Right atrium auricular region (tissue), 2 donors: ENCODE measurements at regions not wholly inside any gene's neighbourhood (a gene's known extent, or its start where the extent isn't known, plus 50 kb on each side); places are given as distances from the start of the nearest gene placed in this dataset.
"Not testable (repeated sequence)": the region's sequence is repeated elsewhere in the genome, so short reads cannot be mapped to it uniquely, and the experiment has no call there.

Experiments used
- DNase-seq: peaks from one replicate; pipeline ENCODE4 v3.0.0-alpha.2; 2019; ENCODE audit warnings: low spot score
- H3K27ac ChIP-seq, 2 donors: fragments of 200-600 bp; sonication (generic); 1 replicate in 1 of 2; 2 replicates in 1 of 2; pipeline ENCODE4 v1.5.1; 2016 to 2019
- H3K27me3 ChIP-seq, 2 donors: fragments of 200-600 bp; sonication (generic); one replicate each; pipeline versions ENCODE4 v1.5.1 to v1.6.0; 2017 to 2019
- H3K36me3 ChIP-seq: fragments of 200-600 bp; sonication (generic); one replicate; pipeline ENCODE4 v1.5.1; 2016
- H3K4me1 ChIP-seq, 2 donors: fragments of 200-600 bp; sonication (generic); one replicate each; pipeline versions ENCODE4 v1.5.1 to v1.6.0; 2017 to 2019
- H3K4me3 ChIP-seq, 2 donors: fragments of 200-600 bp; sonication (generic); 1 replicate in 1 of 2; 2 replicates in 1 of 2; pipeline ENCODE4 v1.5.1; 2017 to 2019; ENCODE audit warnings: mild to moderate bottlenecking in 1 of 2, moderate library complexity in 1 of 2
- H3K9me3 ChIP-seq, 2 donors: fragments of 200-600 bp; sonication (generic); one replicate each; pipeline ENCODE4 v1.5.1; 2019
- TF ChIP-seq, protein P1 (sequence below), 2 donors: fragments of 200-600 bp; sonication (generic); IDR thresholded peaks; one replicate each; pipeline ENCODE4 v1.5.1; 2019; ENCODE audit warnings: antibody characterized with exemption in 2 of 2

DNA sequence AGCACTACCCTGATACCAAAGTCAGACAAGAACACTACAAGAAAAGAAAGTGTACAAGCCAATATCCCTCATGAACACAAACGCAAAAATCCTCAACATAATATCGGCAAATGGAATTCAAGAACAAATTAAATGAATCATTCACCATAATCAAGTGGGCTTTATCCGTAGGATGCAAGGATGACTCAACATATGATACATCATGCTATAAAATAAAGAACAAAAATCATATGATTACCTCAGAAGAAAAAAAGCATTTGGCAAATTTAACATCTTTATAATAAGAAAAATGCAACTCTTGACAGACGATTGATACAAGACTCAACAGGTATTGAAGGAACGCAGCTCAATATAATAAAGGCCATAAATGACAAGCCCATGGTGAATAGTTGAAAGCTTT is 843.9 kb downstream of the FRK start:
- no peak for DNase-seq
- no peaks in the 10 kb centered on the region for H3K9me3 ChIP-seq
- H3K4me1 ChIP-seq, result no peaks in the 10 kb centered on the region
- H3K27me3 ChIP-seq, result no peaks in the 10 kb centered on the region
- no peak overlapping the region for H3K27ac ChIP-seq
- TF ChIP-seq, protein P1, sequence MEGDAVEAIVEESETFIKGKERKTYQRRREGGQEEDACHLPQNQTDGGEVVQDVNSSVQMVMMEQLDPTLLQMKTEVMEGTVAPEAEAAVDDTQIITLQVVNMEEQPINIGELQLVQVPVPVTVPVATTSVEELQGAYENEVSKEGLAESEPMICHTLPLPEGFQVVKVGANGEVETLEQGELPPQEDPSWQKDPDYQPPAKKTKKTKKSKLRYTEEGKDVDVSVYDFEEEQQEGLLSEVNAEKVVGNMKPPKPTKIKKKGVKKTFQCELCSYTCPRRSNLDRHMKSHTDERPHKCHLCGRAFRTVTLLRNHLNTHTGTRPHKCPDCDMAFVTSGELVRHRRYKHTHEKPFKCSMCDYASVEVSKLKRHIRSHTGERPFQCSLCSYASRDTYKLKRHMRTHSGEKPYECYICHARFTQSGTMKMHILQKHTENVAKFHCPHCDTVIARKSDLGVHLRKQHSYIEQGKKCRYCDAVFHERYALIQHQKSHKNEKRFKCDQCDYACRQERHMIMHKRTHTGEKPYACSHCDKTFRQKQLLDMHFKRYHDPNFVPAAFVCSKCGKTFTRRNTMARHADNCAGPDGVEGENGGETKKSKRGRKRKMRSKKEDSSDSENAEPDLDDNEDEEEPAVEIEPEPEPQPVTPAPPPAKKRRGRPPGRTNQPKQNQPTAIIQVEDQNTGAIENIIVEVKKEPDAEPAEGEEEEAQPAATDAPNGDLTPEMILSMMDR (IDR thresholded peaks at IDR 0.05), result no peak
- no peak overlapping the region for H3K4me3 ChIP-seq
- no peaks in the 10 kb centered on the region for H3K36me3 ChIP-seq

DNA sequence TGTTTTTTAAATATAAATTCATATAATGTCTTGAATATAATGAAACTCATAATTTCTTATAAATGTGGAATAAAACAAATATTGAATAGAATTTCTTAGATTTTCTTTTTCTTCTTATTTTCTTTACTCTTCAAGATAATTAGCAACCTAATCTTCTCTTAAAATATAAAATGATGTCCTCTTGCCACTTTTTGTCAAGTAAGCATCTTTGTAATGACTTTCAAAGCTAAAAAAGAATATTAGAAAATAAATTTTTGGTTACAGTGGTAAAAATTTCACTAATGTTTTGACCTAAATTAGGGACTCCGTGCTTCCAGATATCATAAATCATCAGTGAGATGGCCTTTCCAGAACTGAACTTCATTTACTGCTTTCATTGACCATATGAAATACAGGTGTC is 846.4 kb downstream of the FRK start:
- Histone ChIP-seq H3K4me1 (no peaks in the 10 kb centered on the region), H3K9me3 (no peaks in the 10 kb centered on the region), H3K27me3 (no peaks in the 10 kb centered on the region), H3K4me3 (no peak overlapping the region), H3K27ac (no peak overlapping the region), H3K36me3 (no peaks in the 10 kb centered on the region)
- TF ChIP-seq, protein P1 (IDR thresholded peaks at IDR 0.05), result no peak
- DNase-seq, result no peak

DNA sequence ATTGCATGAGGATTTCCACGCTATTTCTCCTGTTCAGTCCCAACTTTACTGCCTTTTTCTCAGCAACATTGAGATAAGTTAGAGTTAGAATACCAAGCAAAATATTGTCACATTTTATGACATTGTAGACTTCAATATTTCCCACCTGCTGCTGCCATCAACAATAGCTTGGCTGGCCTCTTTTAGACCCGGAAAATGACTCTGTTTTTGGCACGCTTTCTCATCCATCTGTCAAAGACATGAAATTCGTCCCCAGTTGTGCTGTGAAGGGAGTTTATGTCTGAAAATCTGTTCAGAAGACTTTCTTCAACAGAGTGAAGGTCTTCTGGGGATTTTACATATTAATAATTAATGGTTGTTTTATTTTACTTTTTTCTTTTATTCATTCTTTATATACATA is 857.3 kb downstream of the FRK start:
- H3K27ac ChIP-seq, result no peak overlapping the region
- H3K27me3 ChIP-seq, result no peaks in the 10 kb centered on the region
- TF ChIP-seq, protein P1 (IDR thresholded peaks at IDR 0.05), result no peak
- no peaks in the 10 kb centered on the region for H3K9me3 ChIP-seq
- H3K4me3 ChIP-seq, result no peak overlapping the region
- no peaks in the 10 kb centered on the region for H3K36me3 ChIP-seq
- no peak for DNase-seq
- H3K4me1 ChIP-seq, result no peaks in the 10 kb centered on the region

DNA sequence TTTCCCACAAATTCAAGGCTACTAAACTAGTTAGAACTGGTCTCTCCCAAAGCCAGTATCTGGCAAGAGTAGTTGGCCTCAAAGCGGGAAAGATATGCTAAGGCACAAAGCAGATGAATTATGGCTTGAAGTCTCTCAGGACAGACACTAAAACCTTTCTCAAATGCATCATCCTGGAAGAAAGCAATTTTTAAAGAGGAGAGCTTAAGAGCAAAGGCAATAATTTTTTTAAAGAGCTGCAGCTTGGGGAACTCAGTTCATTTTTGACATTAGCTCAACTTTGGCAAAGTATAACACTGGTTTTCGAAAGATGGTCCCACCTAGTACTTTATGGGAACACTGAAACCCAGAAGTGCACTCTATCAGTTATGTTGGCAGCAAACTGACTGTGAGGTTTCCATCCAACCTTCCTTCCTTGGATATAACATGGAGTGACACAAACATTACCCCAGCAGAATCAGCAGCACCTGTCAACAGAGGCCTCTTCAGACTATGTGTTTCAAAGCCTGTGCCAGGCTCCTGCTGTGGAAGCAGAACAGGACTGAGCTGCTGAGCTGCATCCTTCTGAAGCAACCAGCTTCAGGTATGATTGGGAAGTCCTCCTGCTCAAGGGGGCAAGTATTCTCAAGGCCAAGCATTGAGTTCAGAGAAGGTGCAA is 852.3 kb upstream of the HS3ST5 start:
- H3K9me3 ChIP-seq, result no peaks in the 10 kb centered on the region
- TF ChIP-seq, protein P1 (IDR thresholded peaks at IDR 0.05), result no peak
- DNase-seq, result no peak

DNA sequence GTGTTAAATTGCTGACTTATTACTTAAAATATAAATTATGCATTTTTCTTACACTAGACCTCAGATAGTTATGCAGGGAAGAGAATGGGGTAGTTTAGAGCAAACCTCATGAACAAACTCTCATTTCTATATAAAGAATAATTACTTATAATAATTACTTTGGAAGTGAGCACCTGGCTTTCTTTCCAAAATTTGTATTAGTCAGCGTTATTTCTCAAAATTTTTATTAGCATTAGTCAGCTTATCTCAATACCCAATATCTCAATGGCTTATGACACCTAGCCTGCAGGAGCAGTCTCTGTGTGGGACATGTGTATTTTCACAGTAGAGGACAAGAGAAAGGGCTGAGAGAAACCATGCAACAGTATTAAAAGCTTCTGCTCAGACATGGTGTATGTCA is 849.2 kb upstream of the HS3ST5 start:
- Histone ChIP-seq H3K4me3 (no peak overlapping the region), H3K4me1 (no peaks in the 10 kb centered on the region), H3K27ac (no peak overlapping the region), H3K27me3 (no peaks in the 10 kb centered on the region), H3K9me3 (no peaks in the 10 kb centered on the region), H3K36me3 (no peaks in the 10 kb centered on the region)
- DNase-seq, result no peak
- TF ChIP-seq, protein P1 (IDR thresholded peaks at IDR 0.05), result no peak

More for the DNA sequence above, 852.3 kb upstream of the HS3ST5 start:
- H3K4me1 ChIP-seq, result no peaks in the 10 kb centered on the region
- no peaks in the 10 kb centered on the region for H3K27me3 ChIP-seq
- H3K4me3 ChIP-seq, result no peak overlapping the region
- H3K36me3 ChIP-seq, result no peaks in the 10 kb centered on the region
- H3K27ac ChIP-seq, result no peak overlapping the region

DNA sequence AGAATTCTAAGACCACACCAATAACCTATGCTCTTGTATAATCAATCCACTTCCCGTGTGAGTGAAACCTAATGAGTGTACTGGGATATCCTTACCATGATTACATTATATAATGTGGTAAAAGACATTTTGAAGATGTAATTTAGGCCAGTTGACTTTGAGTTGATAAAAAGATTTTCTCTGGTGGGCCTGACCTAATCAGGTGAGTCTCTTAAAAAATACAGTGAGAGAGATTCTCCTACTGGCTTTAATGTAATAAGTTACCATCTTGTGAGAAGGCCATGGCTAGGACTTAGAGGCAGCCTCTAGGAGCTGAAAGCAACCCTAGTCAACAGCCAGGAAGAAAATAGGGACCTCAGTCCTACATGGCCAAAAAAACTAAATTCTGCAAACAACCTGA is 847.7 kb upstream of the HS3ST5 start:
- Histone ChIP-seq H3K9me3 (no peaks in the 10 kb centered on the region), H3K4me3 (no peak overlapping the region), H3K27ac (no peak overlapping the region), H3K27me3 (no peaks in the 10 kb centered on the region), H3K36me3 (no peaks in the 10 kb centered on the region), H3K4me1 (no peaks in the 10 kb centered on the region)
- no peak for DNase-seq
- TF ChIP-seq, protein P1 (IDR thresholded peaks at IDR 0.05), result no peak

DNA sequence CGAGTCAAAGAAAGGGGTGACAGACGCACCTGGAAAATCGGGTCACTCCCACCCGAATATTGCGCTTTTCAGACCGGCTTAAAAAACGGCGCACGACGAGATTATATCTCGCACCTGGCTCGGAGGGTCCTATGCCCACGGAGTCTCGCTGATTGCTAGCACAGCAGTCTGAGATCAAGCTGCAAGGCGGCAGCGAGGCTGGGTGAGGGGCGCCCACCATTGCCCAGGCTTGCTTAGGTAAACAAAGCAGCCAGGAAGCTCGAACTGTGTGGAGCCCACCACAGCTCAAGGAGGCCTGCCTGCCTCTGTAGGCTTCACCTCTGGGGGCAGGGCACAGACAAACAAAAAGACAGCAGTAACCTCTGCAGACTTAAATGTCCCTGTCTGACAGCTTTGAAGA is 832.6 kb upstream of the HS3ST5 start:
- H3K36me3 ChIP-seq, H3K4me1 ChIP-seq, H3K9me3 ChIP-seq, DNase-seq, H3K27ac ChIP-seq, H3K4me3 ChIP-seq, H3K27me3 ChIP-seq: not testable (repeated sequence)

DNA sequence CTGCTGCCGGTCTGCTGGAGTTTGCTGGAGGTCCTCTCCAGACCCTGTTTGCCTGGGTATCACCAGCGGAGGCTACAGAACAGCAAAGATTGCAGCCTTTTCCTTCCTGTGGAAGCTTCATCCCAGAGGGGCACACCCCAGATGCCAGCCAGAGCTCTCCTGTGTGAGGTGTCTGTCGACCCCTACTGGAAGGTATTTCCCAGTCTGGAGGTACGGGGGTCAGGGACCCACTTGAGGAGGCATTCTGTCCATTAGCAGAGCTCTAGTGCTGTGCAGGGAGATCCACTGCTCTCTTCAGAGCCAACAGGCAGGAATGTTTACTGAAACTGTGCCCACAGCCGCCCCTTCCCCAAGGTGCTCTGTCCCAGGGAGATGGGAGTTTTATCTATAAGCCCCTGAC is 823.1 kb upstream of the HS3ST5 start:
- not testable (repeated sequence) for H3K4me3 ChIP-seq, H3K36me3 ChIP-seq, H3K27ac ChIP-seq, DNase-seq, H3K4me1 ChIP-seq, H3K27me3 ChIP-seq, H3K9me3 ChIP-seq
